HEK293 (cell line): ENCODE measurements at regions not wholly inside any gene's neighbourhood (a gene's known extent, or its start where the extent isn't known, plus 50 kb on each side); places are given as distances from the start of the nearest gene placed in this dataset.

Experiments
- EGR2 ChIP-seq: fragments of 450-650 bp; formaldehyde crosslinking; IDR thresholded peaks from 2 replicates; pipeline ENCODE4 v1.5.1; 2016; ENCODE audit warnings: low read depth, missing biosample characterization, missing genetic modification characterization
- PBX3 ChIP-seq: sonication (generic); formaldehyde crosslinking; IDR thresholded peaks from 2 replicates; pipeline ENCODE4 v1.8.1; 2022; ENCODE audit warnings: mild to moderate bottlenecking, moderate library complexity, missing genetic modification reagents
- SP7 ChIP-seq: fragments of 450-650 bp; formaldehyde crosslinking; IDR thresholded peaks from 2 replicates; pipeline ENCODE4 v1.5.1; 2016; ENCODE audit warnings: missing biosample characterization, missing genetic modification characterization
- TCF7L2 ChIP-seq: IDR thresholded peaks from 2 replicates; pipeline ENCODE4 v1.6.1; 2011; ENCODE audit warnings: low read depth, mild to moderate bottlenecking, inconsistent platforms, low read length, moderate library complexity, borderline replicate concordance
- ZNF354C ChIP-seq: fragments of 450-650 bp; formaldehyde crosslinking; IDR thresholded peaks from 2 replicates; pipeline ENCODE4 v1.5.1; 2016; ENCODE audit warnings: missing biosample characterization, missing genetic modification characterization, low read depth, borderline replicate concordance
- ZNF423 ChIP-seq: fragments of 450-650 bp; formaldehyde crosslinking; IDR thresholded peaks from 2 replicates; pipeline ENCODE4 v1.5.1; 2016; ENCODE audit warnings: missing biosample characterization, missing genetic modification characterization
- ZNF501 ChIP-seq: fragments of 450-650 bp; formaldehyde crosslinking; IDR thresholded peaks from 2 replicates; pipeline ENCODE4 v1.5.1; 2016; ENCODE audit warnings: missing biosample characterization, missing genetic modification characterization
- ZNF518A ChIP-seq: fragments of 450-650 bp; formaldehyde crosslinking; conservative IDR thresholded peaks from 2 replicates; pipeline ENCODE4 v1.5.1; 2016; ENCODE audit warnings: low read depth, missing biosample characterization, missing genetic modification characterization
- TF ChIP-seq, protein P1 (sequence below): fragments of 450-650 bp; formaldehyde crosslinking; IDR thresholded peaks from 2 replicates; pipeline ENCODE4 v1.5.1; 2016; ENCODE audit warnings: missing biosample characterization, missing genetic modification characterization

DNA sequence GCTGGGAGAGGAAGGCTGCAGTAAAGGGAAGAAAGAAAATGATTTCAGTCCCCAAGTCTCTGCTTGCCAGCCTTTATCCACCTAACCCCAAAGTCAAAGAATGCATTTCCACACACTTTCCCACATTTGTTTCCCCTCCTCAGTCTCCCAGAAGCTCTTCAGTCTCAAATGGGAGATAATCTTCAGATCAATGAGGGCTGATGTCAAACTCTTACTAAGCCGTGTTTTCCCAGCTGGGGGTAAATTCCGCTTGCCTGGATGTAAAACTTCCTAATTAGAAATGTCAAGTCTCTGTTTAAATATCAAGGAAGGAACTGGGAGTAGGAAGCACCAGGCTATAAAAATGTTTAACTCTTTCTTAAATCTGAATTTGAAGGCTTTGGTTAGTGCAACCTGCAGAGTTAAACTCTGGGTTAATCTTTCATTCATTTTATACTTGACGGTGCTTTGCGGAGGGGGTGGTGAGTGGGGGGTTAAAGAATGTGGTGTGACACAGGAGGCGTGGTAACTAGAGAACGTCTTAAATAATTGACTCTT lies 601.4 kb upstream of the ACTRT1 start:
- TF ChIP-seq, protein P1, sequence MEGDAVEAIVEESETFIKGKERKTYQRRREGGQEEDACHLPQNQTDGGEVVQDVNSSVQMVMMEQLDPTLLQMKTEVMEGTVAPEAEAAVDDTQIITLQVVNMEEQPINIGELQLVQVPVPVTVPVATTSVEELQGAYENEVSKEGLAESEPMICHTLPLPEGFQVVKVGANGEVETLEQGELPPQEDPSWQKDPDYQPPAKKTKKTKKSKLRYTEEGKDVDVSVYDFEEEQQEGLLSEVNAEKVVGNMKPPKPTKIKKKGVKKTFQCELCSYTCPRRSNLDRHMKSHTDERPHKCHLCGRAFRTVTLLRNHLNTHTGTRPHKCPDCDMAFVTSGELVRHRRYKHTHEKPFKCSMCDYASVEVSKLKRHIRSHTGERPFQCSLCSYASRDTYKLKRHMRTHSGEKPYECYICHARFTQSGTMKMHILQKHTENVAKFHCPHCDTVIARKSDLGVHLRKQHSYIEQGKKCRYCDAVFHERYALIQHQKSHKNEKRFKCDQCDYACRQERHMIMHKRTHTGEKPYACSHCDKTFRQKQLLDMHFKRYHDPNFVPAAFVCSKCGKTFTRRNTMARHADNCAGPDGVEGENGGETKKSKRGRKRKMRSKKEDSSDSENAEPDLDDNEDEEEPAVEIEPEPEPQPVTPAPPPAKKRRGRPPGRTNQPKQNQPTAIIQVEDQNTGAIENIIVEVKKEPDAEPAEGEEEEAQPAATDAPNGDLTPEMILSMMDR (tag by site-specific recombination): no peak
- no peak for TF ChIP-seq SP7 (tag by site-specific recombination)
- TF ChIP-seq ZNF518A (tag by site-specific recombination): no peak
- TF ChIP-seq EGR2 (tag by site-specific recombination): no peak
- no peak for TF ChIP-seq ZNF354C
- no peak for TF ChIP-seq ZNF501
- no peak for TF ChIP-seq ZNF423 (tag by site-specific recombination)
- no peak for TF ChIP-seq PBX3 (CRISPR knock-in tag)
- no peak for TF ChIP-seq TCF7L2
